ENCODE measurements at regions not wholly inside any gene's neighbourhood (a gene's known extent, or its start where the extent isn't known, plus 50 kb on each side); places are given as distances from the start of the nearest gene placed in this dataset.

DNA sequence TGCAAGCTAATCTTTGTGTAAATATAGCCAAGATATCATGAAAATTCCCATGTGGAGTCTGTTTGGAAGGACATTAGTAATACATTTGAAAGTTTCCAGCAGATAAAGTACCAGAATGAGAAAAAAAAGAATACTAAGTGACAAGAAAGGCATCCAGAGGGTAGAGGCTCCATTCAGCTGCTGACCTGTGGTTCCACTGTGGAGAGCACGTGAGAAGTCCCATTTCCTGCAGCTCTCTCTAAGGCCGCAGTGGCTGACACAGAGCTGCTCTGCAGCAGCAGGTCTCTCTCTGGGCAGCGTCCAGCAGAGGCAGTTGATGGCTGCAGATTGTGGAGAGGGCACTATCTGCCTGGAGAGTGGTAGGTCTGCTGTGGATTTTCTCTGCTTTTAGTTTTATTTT lies 100.1 kb upstream of the TMEM72 start:
- TF ChIP-seq, protein P1, sequence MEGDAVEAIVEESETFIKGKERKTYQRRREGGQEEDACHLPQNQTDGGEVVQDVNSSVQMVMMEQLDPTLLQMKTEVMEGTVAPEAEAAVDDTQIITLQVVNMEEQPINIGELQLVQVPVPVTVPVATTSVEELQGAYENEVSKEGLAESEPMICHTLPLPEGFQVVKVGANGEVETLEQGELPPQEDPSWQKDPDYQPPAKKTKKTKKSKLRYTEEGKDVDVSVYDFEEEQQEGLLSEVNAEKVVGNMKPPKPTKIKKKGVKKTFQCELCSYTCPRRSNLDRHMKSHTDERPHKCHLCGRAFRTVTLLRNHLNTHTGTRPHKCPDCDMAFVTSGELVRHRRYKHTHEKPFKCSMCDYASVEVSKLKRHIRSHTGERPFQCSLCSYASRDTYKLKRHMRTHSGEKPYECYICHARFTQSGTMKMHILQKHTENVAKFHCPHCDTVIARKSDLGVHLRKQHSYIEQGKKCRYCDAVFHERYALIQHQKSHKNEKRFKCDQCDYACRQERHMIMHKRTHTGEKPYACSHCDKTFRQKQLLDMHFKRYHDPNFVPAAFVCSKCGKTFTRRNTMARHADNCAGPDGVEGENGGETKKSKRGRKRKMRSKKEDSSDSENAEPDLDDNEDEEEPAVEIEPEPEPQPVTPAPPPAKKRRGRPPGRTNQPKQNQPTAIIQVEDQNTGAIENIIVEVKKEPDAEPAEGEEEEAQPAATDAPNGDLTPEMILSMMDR (IDR thresholded peaks at IDR 0.05), result no peak
- no peak for TF ChIP-seq EZH2 (IDR thresholded peaks at IDR 0.05)
